ENCODE measurements at regions not wholly inside any gene's neighbourhood (a gene's known extent, or its start where the extent isn't known, plus 50 kb on each side); places are given as distances from the start of the nearest gene placed in this dataset.

DNA sequence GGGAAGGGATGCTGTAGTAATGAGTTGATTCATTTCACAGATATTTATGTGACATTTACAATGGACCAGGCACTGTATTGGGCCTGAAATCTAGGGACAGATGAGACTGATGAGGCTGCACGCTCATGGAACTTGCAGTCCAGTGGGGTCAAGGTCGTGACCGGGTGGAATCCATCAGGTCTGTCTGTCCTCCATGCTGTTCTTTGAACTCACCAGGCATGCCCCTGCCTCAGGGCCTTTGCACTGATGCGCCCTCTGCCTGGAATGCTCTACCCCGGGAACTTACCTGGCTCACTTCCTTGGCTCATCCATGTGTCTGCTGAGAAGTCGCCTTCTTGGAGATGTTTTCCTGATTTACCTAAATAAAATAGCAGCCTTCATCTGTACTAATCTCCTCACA, 200.1 kb downstream of the VRK1 start:
- ATAC-seq, result no peak
- H3K9me3 ChIP-seq, result no peaks in the 10 kb centered on the region
- H3K36me3 ChIP-seq, result no peaks in the 10 kb centered on the region
- no peaks in the 10 kb centered on the region for H3K27me3 ChIP-seq
- TF ChIP-seq CTCF (IDR thresholded peaks at IDR 0.05) (no peak), POLR2AphosphoS5 (IDR thresholded peaks at IDR 0.05) (no peak), POLR2A (IDR thresholded peaks at IDR 0.05) (no peak), EP300 (IDR thresholded peaks at IDR 0.05) (no peak)
- no peak overlapping the region for H3K27ac ChIP-seq
- H3K4me1 ChIP-seq, result no peaks in the 10 kb centered on the region
- WGBS, 2 donors (ENCODE audit: low coverage in 1 of 2), result 75 to 80% methylated on average over 2 to 6 of the region's 6 CpGs
- H3K4me3 ChIP-seq, result no peak overlapping the region

DNA sequence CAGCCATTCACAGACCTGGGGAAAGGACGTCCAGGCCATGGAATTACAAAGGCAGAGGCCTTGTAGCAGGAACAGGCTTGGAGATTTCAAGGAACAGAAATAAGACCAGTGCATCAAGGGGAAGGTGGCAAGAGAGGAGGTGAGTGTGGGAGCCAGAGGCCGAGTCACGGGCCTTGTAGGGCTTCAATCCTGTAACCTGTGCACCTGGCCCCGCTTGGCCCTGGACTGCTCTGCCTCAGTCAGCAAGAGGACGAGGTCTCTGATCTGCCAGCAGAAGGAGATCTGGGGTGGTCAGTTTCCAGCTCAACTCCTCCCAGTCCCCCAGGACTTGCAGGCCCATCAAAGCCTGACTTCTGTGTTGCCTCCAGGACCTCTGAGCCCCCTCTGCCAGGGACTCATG, 200.8 kb downstream of the VRK1 start:
- 80 to 86% methylated on average over 2 to 3 of the region's 5 CpGs for WGBS, 2 donors (ENCODE audit: low coverage in 1 of 2)

GRCh38 chr14:96999654-97000155, 202.5 kb downstream of the VRK1 start:
- TF ChIP-seq POLR2A (IDR thresholded peaks at IDR 0.05) (no peak), POLR2AphosphoS5 (IDR thresholded peaks at IDR 0.05) (no peak), EP300 (IDR thresholded peaks at IDR 0.05) (no peak), CTCF (IDR thresholded peaks at IDR 0.05) (no peak)
- Histone ChIP-seq H3K27ac (no peak overlapping the region), H3K36me3 (no peaks in the 10 kb centered on the region), H3K9me3 (no peaks in the 10 kb centered on the region), H3K4me1 (no peaks in the 10 kb centered on the region), H3K4me3 (no peak overlapping the region), H3K27me3 (no peaks in the 10 kb centered on the region)
- ATAC-seq, result no peak
- WGBS, 2 donors (ENCODE audit: low coverage in 1 of 2), result 40% methylated on average over 1 of the region's 1 CpG; no CpG with 5 or more reads in 1 of the 2 donors

More for the DNA sequence above, 200.8 kb downstream of the VRK1 start:
- no peaks in the 10 kb centered on the region for H3K9me3 ChIP-seq
- H3K27ac ChIP-seq, result no peak overlapping the region
- no peak for ATAC-seq
- no peak for TF ChIP-seq EP300 (IDR thresholded peaks at IDR 0.05)
- TF ChIP-seq POLR2AphosphoS5 (IDR thresholded peaks at IDR 0.05), result no peak
- no peaks in the 10 kb centered on the region for H3K4me1 ChIP-seq
- no peaks in the 10 kb centered on the region for H3K27me3 ChIP-seq
- H3K4me3 ChIP-seq, result no peak overlapping the region
- H3K36me3 ChIP-seq, result no peaks in the 10 kb centered on the region

GRCh38 chr14:97002454-97002853, 205.3 kb downstream of the VRK1 start:
- Histone ChIP-seq H3K4me3 (no peak overlapping the region), H3K27ac (no peak overlapping the region), H3K36me3 (no peaks in the 10 kb centered on the region), H3K4me1 (no peaks in the 10 kb centered on the region), H3K9me3 (no peaks in the 10 kb centered on the region), H3K27me3 (peaks cover 3% of the 10 kb centered on the region)
- WGBS, 2 donors (ENCODE audit: low coverage in 1 of 2), result 82 to 85% methylated on average over 7 of the region's 7 CpGs
- TF ChIP-seq POLR2AphosphoS5 (IDR thresholded peaks at IDR 0.05) (no peak), POLR2A (IDR thresholded peaks at IDR 0.05) (no peak), CTCF (IDR thresholded peaks at IDR 0.05) (no peak), EP300 (IDR thresholded peaks at IDR 0.05) (no peak)
- no peak for ATAC-seq

GRCh38 chr14:97005934-97006333, 208.8 kb downstream of the VRK1 start:
- Histone ChIP-seq H3K36me3 (no peaks in the 10 kb centered on the region), H3K9me3 (no peaks in the 10 kb centered on the region), H3K4me3 (no peak overlapping the region), H3K27me3 (peaks cover 15% of the 10 kb centered on the region), H3K27ac (no peak overlapping the region), H3K4me1 (no peaks in the 10 kb centered on the region)
- TF ChIP-seq POLR2A (IDR thresholded peaks at IDR 0.05) (no peak), CTCF (IDR thresholded peaks at IDR 0.05) (no peak), POLR2AphosphoS5 (IDR thresholded peaks at IDR 0.05) (no peak), EP300 (IDR thresholded peaks at IDR 0.05) (no peak)
- 62 to 77% methylated on average over 2 to 4 of the region's 7 CpGs for WGBS, 2 donors (ENCODE audit: low coverage in 1 of 2)
- no peak for ATAC-seq
